GM18502 (cell line): ENCODE measurements at regions not wholly inside any gene's neighbourhood (a gene's known extent, or its start where the extent isn't known, plus 50 kb on each side); places are given as distances from the start of the nearest gene placed in this dataset.

Experiments used
- ATAC-seq: cut with Tn5 transposase; IDR thresholded peaks from one replicate; pipeline ENCODE4 v1.9.1; 2021; ENCODE audit warnings: mild to moderate bottlenecking; ENCODE audit not compliant: unreplicated experiment, poor library complexity

DNA sequence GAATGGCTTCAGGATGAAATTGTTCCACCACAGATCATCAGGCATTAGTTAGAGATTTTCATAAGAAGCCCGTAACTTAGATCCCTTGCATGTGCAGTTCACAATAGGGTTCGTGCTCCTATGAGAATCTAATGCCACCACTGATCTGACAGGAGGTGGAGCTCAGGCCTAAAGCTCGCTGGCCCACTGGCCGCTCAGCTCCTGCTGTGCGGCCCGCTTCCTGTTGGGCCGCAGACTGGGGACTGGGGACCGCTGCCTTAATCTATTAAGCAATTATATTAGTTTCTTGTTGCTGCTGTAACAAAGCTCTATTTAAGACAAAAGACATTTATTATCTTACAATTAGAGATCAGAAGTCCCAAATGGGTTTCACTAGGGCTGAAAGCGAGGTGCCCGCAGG, 205.6 kb downstream of the LARP7 start:
- no peak for ATAC-seq

DNA sequence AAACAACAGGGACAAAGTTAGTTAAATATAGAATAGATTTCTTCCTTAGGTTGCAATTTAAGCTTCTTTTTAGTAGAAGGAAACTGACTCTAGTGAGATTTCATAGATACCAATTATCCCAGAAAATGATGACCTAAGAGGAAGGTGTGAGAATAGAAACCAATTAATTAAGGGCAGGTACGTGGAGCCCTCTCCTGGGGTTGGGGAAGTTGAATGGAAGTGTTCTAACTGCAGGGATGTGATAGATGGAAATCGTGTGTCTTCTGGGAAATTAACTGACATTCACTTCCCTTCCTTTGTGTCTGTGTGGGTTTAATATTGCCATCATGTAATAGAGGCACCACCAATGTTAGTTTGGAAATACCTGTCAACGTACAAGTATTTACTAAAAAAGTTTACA, 204.1 kb upstream of the ANK2 start:
- ATAC-seq = no peak

DNA sequence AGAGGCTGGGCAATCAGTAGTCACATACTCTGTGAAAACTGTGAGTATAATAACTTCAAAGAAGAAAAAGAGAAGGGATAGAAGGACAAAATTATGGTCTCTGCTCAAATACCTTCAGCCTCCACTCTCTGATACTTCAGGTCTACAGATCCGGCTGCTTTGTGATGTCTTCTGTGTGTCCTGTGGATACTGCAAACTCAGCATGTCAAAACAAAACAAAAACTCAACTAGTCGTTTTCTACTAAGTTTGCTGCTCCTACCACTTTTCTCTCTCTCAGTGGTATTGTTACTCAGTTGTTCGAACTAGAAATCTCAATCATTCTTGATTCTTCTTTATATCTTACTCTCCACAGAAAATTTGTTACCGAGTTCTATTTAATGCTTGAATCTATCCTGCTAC, 202.4 kb upstream of the ANK2 start:
- no peak for ATAC-seq

DNA sequence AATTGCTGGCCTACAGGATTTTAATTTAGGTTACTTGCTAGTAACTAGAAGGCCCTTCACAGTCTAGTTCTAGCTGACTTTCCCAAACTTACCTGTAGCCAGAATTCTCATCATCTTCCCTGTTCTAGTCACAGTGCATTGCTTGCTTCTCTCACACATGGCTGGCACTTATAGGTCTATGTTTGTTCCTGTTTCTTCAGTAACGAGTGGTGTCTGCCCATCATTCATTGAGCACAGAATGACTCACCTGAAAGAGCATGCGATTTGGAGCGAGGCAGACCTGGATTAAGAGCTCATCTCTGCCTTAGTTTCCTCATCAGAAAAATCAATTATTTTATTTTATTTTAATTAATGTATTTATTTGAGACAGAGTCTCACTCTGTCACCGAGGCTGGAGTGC, 201.7 kb upstream of the ANK2 start:
- ATAC-seq = no peak

DNA sequence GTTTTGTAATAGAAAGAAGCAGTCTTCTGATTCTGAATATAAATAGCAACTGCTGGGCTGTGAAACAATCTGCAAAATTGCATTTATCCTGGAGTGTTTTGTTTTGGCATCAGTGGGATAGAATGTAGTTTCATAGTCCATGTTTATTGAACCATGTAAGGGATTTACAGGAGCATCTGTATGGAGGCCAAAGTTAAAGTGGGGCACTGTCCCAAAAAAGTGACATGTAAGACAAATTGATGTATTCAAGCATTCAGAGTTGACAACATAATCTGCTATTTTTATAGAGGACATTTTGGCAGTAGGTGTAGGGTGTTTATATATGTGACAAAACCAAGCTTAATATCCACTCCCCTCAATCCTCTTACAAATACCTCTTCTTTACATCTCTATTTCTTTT, 200.5 kb upstream of the ANK2 start:
- no peak for ATAC-seq

DNA sequence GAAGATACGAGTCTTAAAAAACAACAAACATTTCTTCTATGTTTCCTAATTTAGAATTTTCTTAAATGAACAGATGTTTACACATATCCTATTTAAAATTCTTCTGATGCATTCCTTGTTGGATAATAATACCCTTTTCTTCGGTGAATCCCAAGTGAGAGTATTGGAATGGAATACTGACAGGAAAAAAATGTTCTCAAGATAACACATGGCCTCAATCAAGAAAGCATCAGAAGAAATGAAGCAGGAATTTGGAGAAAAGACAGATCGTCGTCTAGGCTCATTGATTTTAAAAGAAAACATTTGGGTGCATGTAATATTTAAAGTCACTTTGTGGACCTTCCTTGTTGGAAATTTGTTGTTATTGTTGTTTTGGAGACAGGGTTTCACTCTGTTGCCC, 196.9 kb upstream of the ANK2 start:
- no peak for ATAC-seq

DNA sequence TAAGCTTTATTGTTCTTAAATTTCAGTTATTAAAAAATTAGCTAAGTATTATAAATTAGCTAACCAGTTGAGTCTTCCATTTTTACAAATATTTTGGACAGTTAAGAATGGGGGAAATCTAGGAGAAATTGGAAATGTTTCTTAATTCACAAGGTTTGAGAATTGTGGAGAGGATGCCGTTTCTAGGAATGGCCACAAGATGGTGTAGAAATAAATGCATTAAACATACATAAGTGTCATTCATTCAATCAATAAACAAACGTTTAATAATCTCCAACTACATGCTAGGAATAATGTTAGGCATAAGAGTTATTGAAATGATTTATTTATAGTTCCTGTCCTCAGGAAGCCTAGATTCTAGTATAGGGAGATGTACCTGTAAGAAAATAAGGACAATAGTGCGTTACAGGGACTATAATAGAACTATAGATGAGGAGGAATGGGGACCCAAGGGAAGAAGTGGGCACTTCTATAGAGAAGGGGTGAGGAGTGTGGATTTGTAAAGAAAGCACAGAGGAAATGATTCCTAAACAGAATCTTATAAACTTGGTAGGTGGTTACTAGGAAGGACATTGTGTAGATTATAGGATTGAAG, 195.7 kb upstream of the ANK2 start:
- no peak for ATAC-seq

DNA sequence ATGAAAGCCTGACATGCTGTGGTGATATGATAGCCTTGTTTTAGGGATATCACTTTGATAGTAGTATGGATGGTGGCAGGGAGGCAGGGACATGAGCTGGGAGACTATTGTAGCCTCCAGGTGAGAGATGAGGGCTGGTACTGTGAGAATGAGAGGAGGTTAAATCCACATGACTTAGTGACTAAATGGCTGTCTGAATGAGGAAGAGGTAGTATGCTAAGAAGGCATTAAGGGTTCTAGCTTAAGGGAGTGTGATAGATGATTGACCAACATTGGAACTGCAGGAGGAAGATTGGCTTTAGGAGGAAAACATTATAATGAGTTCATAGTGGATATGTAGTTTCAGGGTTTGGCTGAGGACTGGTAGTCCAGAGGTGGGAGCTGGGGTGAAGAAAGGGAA, 195.0 kb upstream of the ANK2 start:
- no peak for ATAC-seq

DNA sequence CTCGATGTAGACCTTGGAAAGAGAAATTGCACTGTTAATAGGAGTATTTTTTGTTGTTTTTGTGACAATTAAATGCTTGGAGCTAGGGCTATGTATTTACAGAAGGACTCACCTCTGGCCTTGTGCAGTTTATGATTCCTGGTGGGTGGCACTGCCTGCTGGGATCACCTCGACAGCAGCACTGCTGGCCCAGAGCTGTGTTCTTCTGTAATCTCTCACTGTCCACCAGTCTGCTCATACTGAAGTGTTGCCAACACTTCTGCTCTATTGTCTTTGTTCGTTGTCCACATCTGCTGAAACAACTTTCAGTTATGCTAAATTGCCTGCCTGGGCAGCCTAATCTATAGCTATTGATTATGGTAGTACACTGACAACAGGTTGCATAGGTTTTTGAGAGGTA, 194.4 kb upstream of the ANK2 start:
- no peak for ATAC-seq

DNA sequence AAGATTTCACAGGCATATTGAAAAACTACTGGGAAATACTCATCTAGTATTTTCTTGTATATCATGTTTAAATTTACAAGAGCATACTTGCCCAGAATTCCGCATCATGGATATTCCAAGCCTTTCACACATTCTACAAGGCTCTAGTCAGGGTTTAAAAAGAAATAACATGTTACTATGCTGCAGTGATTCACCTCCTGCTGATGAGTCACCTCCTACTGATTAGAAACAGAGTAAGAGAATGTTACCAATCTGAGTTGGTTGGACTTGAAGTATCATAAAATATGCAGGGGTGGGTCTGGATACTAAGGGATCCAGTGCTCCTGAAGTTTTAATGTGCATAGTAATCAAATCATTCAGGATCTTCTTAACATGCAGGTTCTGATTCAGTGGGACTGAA, 192.0 kb upstream of the ANK2 start:
- no peak for ATAC-seq

DNA sequence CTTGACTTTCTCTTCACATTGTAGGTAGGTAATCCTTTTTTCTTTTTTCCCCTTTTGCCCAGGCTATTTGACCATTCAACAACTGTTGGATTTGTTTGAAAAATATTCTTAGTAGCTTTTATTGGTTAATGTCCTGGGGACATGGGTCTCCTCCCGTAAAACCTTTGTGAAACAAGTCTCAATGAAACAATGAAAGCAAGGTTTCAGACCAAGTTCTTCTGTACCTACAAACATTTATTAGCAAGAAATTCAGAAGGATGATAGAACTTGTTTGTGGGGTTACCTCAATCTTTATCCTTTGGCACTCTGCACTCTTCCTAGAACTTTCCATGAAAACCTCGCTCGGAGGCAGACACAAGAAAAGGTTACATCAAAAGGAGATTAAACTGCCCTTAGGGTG, 190.7 kb upstream of the ANK2 start:
- ATAC-seq = no peak

DNA sequence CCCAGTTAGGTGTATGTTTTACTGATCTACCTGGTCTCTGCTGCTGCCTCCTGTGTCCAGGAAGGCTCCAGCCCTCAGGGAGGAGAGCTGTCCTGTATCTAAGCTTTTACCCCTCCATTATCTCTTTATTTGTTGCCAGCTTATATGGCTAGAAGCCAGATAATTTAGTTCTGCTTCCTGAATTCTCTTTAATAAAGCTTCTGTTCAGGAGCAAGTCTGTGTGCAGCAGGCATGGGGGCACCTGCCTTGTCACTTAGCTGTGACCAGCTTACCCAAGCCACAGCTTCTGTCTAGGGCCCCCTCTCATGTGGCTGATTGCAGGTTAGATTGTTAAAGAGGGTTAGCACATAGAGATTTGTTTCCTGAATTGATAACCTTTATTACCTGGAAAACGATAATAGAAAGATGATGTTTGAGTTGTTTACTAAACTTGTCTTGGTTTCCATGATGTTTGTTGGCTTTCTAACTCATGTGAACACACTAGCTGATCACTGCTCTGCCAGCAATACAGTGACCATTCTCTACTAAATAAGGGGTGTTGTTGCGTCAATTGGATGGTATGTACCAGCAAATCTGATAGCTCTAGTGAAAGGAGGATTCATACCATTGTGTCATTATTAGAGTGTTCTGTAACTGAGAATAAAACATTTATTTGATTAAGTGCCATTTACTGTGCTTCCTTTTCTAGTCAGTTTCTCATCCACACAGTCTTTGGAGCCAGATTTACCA, 189.8 kb upstream of the ANK2 start:
- no peak for ATAC-seq

DNA sequence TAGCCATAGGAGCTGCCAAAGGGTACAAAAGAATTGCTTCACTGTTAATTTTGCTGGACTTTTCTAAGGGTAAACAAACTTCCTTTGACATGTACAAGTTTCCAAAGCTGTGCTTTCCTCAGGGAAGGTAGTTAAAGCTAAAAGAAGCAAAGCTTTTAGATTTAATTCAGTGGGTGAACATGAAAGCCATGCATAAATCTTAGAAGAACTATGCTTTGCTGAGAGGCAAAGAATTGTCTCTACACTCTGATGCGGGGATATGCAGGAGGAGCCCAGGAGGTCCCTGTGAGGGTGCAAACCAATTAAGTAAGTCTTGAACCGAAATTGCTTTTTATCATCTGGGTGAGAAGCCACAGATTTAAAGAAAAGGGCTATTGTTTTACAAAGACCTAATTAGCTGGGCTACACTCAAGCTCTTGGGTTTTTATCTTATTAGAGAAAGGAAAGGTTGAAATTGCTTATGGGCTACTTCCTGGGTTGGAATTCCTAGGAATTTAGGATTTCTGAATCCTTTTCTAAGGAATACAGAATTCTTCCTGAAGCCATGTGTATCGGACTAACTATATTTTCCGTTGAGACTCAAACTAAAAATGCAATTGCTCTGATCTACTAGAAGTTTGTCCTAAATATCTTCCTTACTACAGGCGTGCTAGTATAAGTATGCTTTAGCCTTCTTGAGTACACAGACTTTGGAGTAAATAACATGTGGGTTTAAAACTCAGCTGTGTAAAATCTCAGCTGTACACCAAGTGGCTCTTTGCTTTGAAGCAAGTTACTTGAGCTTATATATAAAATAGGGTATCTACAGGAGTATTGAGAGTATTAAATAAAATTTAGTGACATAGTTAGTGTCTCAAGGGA, 188.4 kb upstream of the ANK2 start:
- no peak for ATAC-seq

DNA sequence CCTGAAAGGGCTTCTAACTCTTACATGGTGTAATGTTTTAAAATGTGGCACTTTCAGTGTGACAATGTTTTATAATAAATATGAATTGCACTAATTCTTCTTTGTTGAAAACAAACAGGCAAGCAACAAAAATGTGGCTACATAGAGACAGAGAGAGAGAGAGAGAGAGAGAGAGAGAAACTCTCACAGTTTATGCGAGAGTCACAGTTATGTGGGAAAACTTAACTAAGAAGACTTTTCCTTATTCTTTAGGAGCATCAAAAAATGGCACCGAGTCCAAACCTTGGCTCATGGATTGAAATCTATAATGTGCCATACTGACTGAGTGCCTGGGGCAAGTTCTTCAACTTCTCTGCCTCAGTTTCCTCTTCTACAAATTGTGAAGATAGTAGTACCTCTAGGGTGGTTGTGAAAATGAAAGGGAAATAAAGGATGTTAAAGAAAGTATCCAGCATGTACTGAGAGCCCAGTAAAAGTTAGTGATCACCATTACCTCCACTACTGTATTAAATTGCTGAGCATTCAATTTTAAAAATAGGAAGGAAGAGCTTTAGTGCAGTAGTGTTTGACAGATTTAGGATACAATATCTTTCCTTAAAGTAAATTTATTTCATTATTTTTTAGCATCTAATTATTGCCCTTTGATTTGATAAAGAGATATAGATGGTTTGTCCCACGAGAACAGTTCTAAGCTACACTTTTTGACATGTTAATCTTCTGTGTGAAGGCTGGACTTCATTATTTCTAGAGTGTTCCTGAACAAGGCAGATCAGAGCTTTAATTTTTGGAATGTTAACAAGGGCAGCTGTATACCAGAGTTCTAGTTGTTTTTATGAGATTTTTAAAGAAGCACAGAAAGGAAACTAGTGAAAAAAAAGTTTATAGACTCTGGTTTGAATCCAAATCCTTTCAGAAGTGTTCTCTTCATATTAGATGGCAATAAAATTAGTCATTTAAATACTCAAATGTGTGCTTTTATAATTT, 187.5 kb upstream of the ANK2 start:
- no peak for ATAC-seq

DNA sequence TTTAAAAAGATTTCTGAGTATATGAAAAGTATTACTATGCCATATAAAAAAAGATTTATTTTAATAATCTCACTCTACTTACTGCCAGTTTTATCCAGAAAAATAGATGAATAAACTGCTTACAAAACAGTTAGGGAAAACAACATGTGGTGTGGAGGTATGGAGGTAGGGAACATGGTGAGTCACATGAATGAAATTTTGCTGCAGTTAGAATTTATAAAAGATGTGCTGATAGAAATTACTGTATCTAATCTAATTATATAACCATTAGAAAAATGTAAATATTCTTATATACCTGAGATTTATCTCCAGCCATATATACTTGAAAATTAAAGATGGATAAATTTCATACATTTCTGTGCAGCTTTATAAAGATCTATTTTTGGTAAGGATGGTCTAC, 184.0 kb upstream of the ANK2 start:
- no peak for ATAC-seq

DNA sequence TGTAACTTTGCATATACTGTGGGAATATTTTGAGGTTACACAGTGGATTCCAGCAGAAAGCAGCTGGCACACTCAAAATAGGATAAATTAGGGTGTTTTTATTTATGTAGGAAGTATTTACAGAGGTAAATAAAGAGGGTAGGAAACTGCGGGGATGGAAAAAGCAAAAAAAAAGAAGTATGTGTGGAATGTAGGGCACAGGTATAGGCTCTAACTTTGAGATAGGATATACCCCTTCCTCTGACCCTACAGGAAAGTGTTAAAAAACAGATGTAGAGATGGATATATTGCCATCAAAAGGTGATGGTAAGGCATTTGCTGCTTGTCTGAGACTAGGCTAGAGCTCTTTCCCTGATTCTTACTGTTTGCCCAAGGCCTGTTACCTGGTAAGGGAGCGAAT, 173.1 kb upstream of the ANK2 start:
- no peak for ATAC-seq

DNA sequence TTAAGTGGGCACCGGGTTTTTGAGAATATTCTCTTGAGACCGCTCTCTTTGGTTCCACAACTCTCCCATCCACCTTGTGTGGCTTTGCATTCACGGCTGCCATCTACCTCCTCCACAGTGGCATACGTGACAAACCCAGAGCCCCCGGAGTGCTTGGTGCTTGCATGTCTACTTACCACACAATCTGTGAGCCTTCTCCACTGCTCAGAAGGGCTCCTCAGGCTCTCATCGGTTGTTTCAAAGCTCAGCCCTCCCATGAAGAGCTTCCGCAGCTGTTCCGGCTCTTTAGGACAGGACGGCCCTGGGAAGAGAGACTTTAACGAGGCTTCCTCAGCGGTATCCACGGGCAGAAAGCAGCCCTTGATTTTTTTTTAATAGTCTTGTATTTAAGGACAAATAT, 167.6 kb upstream of the ANK2 start:
- ATAC-seq = no peak

DNA sequence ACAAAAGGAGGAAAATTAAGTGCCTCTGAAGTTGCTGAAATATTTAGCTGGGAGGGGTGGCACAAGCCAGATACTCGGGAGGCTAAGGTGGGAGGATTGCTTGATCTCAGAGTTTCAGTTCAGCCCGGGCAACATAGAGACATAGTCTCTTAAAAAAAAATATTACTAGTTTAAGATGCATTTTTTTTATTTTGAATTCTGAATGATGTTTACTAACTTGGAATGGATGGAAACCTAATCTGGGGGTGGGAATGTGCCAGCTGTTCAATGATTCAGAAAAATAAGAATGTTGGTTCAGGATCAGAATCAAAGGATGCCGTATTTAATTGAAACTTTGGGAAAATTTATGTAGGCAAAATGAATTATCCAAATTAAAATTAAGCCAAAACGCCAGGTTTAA, 167.2 kb upstream of the ANK2 start:
- no peak for ATAC-seq

DNA sequence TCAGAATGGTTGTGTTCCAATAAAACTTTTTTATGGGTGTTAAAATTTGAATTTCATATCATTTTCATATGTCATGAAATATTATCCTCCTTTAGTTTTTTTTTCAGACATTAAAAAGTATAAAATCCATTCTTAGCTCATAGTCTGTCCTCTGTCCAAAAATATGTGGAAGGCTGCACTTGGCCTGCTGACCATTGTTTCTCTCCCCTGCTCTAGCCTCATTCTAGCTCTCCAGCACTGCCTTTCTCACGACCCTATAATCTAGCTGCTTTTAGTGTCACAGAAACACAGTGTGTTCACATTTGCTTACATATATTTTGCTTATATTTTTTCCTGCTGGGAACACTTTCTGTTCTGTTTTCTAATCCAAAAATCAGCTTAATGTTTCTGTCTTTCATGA, 165.0 kb upstream of the ANK2 start:
- no peak for ATAC-seq

DNA sequence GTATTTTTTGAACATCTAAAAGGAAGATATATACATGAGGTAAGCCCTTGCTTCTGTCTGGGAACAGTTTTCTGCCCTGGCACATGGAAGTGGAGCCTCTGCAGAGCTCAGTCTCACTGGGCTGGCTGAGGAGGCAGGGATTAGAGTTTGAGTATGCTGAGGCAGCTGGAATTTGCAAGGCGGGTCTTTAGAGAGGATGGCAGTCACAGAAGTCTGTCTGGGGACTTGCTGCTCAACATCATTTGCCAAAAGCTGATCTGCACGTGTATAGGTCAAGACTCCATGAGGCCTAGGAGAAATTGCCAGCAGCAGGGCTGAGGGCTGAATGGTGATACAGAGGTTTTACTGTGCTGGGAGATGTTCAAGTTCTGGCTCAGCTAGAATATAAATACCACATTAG, 163.6 kb upstream of the ANK2 start:
- no peak for ATAC-seq
